HEK293 (cell line): ENCODE measurements at regions not wholly inside any gene's neighbourhood (a gene's known extent, or its start where the extent isn't known, plus 50 kb on each side); places are given as distances from the start of the nearest gene placed in this dataset.

Experiments
- CTCF ChIA-PET: fragments of 350-600 bp; formaldehyde crosslinking; extraction: SDS; loops from one replicate; lab custom pipeline; 2021; ENCODE audit warnings: antibody characterized with exemption; lab: Yijun Ruan, JAX
- POLR2A ChIA-PET: fragments of 300-600 bp; formaldehyde crosslinking; extraction: SDS; loops from one replicate; lab custom pipeline; 2020; ENCODE audit warnings: antibody characterized with exemption, inconsistent platforms; lab: Yijun Ruan, JAX
- H3K27ac ChIP-seq: fragments of 200-500 bp; sonication (Bioruptor generic); 2 replicates; pipeline ENCODE4 v1.5.1; 2014; ENCODE audit warnings: low read depth, low read length, control low read depth, inconsistent platforms; ENCODE audit errors: extremely low read depth
- H3K36me3 ChIP-seq, 2 experiments: fragments of 200-500 bp in 1 of 2; sonication (Bioruptor generic) in 1 of 2; 1 replicate in 1 of 2; 2 replicates in 1 of 2; pipeline ENCODE4 v1.5.1; 2014 to 2017; ENCODE audit warnings: inconsistent platforms in 2 of 2, low read length in 2 of 2; ENCODE audit not compliant: control insufficient read depth in 2 of 2, insufficient read depth in 1 of 2
- H3K4me1 ChIP-seq: fragments of 200-500 bp; sonication (Bioruptor generic); 2 replicates; pipeline ENCODE4 v1.5.1; 2014; ENCODE audit warnings: mild to moderate bottlenecking, low read length, inconsistent platforms; ENCODE audit not compliant: control insufficient read depth, insufficient read depth
- H3K4me3 ChIP-seq: 2 replicates; pipeline ENCODE4 v1.5.1; 2011; ENCODE audit warnings: low read depth, mild to moderate bottlenecking, control low read depth, low read length, moderate library complexity
- H3K9me3 ChIP-seq: fragments of 200-500 bp; sonication (Bioruptor generic); 2 replicates; pipeline ENCODE4 v1.5.1; 2014; ENCODE audit warnings: low read depth, low read length, inconsistent platforms; ENCODE audit not compliant: control insufficient read depth, insufficient read depth
- KLF7 ChIP-seq: fragments of 450-650 bp; formaldehyde crosslinking; IDR thresholded peaks from 2 replicates; pipeline ENCODE4 v1.5.1; 2016; ENCODE audit warnings: missing biosample characterization, missing genetic modification characterization, borderline replicate concordance
- PBX3 ChIP-seq: sonication (generic); formaldehyde crosslinking; IDR thresholded peaks from 2 replicates; pipeline ENCODE4 v1.8.1; 2022; ENCODE audit warnings: mild to moderate bottlenecking, moderate library complexity, missing genetic modification reagents
- PRDM6 ChIP-seq: fragments of 450-650 bp; formaldehyde crosslinking; IDR thresholded peaks from 2 replicates; pipeline ENCODE4 v1.5.1; 2017; ENCODE audit warnings: missing biosample characterization, missing genetic modification characterization
- YY1 ChIP-seq: fragments of 450-650 bp; formaldehyde crosslinking; IDR thresholded peaks from 2 replicates; pipeline ENCODE4 v1.5.1; 2018; ENCODE audit warnings: missing biosample characterization, missing genetic modification characterization
- ZNF121 ChIP-seq: fragments of 450-650 bp; formaldehyde crosslinking; IDR thresholded peaks from 2 replicates; pipeline ENCODE4 v1.5.1; 2016; ENCODE audit warnings: missing biosample characterization, missing genetic modification characterization
- ZNF19 ChIP-seq: fragments of 450-650 bp; formaldehyde crosslinking; IDR thresholded peaks from 2 replicates; pipeline ENCODE4; 2016; ENCODE audit warnings: missing biosample characterization, missing genetic modification characterization, low read depth
- ZNF518A ChIP-seq: fragments of 450-650 bp; formaldehyde crosslinking; conservative IDR thresholded peaks from 2 replicates; pipeline ENCODE4 v1.5.1; 2016; ENCODE audit warnings: low read depth, missing biosample characterization, missing genetic modification characterization
- ZNF548 ChIP-seq: fragments of 450-650 bp; formaldehyde crosslinking; IDR thresholded peaks from 2 replicates; pipeline ENCODE4 v1.5.1; 2016; ENCODE audit warnings: missing biosample characterization, missing genetic modification characterization
- ZNF555 ChIP-seq: fragments of 450-650 bp; formaldehyde crosslinking; conservative IDR thresholded peaks from 2 replicates; pipeline ENCODE4 v1.5.1; 2017; ENCODE audit warnings: missing biosample characterization, mild to moderate bottlenecking, missing genetic modification characterization, inconsistent platforms
- ZNF585B ChIP-seq: fragments of 450-650 bp; formaldehyde crosslinking; IDR thresholded peaks from 2 replicates; pipeline ENCODE4 v1.5.1; 2016; ENCODE audit warnings: missing biosample characterization, missing genetic modification characterization
- ZNF660 ChIP-seq: fragments of 450-650 bp; IDR thresholded peaks from 2 replicates; pipeline ENCODE4 v1.5.1; 2018; ENCODE audit warnings: missing biosample characterization, mild to moderate bottlenecking, missing genetic modification characterization
- ZNF701 ChIP-seq: fragments of 450-650 bp; formaldehyde crosslinking; IDR thresholded peaks from 2 replicates; pipeline ENCODE4 v1.5.1; 2016; ENCODE audit warnings: missing biosample characterization, missing genetic modification characterization
- ZNF704 ChIP-seq: fragments of 450-650 bp; formaldehyde crosslinking; IDR thresholded peaks from 2 replicates; pipeline ENCODE4 v1.5.1; 2016; ENCODE audit warnings: missing biosample characterization, missing genetic modification characterization
- ZNF792 ChIP-seq: fragments of 450-650 bp; formaldehyde crosslinking; IDR thresholded peaks from 2 replicates; pipeline ENCODE4 v1.5.1; 2016; ENCODE audit warnings: missing biosample characterization, missing genetic modification characterization
- ZNF843 ChIP-seq: fragments of 450-650 bp; formaldehyde crosslinking; IDR thresholded peaks from 2 replicates; pipeline ENCODE4 v1.5.1; 2016; ENCODE audit warnings: missing biosample characterization, missing genetic modification characterization
- TF ChIP-seq, protein P1 (sequence below): fragments of 450-650 bp; formaldehyde crosslinking; IDR thresholded peaks from 2 replicates; pipeline ENCODE4 v1.5.1; 2016; ENCODE audit warnings: missing biosample characterization, missing genetic modification characterization
- TF ChIP-seq, protein P2 (sequence below): fragments of 450-650 bp; formaldehyde crosslinking; IDR thresholded peaks from 2 replicates; pipeline ENCODE4 v1.5.1; 2017; ENCODE audit warnings: missing biosample characterization, missing genetic modification characterization

DNA sequence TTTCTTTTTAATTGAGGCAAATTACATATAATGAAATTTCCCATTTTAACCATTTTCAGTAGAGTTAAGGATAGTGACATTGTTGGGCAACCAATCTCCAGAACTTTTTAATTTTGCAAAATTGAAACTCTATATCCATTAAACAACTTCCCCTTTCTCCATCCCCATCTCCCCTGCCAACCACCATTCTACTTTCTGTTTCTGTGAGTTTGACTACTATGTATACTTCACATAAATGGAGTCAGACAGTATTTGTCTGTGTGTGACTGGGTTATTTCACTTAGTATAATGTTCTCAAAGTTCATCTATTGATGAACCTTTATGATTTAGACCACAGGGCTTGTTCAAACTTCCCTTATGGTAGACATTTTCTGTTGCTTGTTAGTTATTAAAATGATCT lies 364.5 kb upstream of the MAD2L1 start:
- no peak overlapping the region for H3K27ac ChIP-seq
- H3K4me1 ChIP-seq, result no peaks in the 10 kb centered on the region
- no peaks in the 10 kb centered on the region for H3K9me3 ChIP-seq
- ChIA-PET CTCF (no interaction called here), POLR2A (no interaction called here)
- no peaks in the 10 kb centered on the region for H3K36me3 ChIP-seq
- H3K4me3 ChIP-seq, result no peak overlapping the region
- TF ChIP-seq ZNF121 (no peak), PBX3 (no peak), ZNF518A (no peak), ZNF704 (tag by site-specific recombination) (no peak), PRDM6 (tag by site-specific recombination) (no peak), ZNF555 (tag by site-specific recombination) (no peak), ZNF792 (tag by site-specific recombination) (no peak), ZNF660 (no peak), YY1 (tag by site-specific recombination) (no peak), ZNF19 (no peak), ZNF548 (tag by site-specific recombination) (no peak)
- TF ChIP-seq, protein P1, sequence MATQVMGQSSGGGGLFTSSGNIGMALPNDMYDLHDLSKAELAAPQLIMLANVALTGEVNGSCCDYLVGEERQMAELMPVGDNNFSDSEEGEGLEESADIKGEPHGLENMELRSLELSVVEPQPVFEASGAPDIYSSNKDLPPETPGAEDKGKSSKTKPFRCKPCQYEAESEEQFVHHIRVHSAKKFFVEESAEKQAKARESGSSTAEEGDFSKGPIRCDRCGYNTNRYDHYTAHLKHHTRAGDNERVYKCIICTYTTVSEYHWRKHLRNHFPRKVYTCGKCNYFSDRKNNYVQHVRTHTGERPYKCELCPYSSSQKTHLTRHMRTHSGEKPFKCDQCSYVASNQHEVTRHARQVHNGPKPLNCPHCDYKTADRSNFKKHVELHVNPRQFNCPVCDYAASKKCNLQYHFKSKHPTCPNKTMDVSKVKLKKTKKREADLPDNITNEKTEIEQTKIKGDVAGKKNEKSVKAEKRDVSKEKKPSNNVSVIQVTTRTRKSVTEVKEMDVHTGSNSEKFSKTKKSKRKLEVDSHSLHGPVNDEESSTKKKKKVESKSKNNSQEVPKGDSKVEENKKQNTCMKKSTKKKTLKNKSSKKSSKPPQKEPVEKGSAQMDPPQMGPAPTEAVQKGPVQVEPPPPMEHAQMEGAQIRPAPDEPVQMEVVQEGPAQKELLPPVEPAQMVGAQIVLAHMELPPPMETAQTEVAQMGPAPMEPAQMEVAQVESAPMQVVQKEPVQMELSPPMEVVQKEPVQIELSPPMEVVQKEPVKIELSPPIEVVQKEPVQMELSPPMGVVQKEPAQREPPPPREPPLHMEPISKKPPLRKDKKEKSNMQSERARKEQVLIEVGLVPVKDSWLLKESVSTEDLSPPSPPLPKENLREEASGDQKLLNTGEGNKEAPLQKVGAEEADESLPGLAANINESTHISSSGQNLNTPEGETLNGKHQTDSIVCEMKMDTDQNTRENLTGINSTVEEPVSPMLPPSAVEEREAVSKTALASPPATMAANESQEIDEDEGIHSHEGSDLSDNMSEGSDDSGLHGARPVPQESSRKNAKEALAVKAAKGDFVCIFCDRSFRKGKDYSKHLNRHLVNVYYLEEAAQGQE (tag by site-specific recombination), result no peak

DNA sequence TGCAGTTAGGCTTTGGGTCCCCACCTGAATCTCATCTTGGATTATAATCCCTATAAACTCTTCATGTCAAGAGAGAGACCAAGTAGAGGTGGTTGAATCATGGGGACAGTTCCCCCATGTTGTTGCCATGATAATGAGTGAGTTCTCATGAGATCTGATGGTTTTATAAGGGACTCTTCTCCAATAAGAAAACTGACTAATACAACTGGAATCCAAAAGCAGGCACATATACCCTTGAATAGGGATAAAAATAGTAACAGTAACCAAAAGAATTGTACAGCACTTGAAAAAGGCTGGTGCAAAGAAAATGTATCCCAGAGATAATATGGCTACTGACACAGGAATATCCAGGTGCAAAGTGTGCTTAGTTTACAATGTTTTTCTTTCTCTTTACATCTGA lies 351.5 kb upstream of the MAD2L1 start:
- POLR2A ChIA-PET, result no interaction called here
- no peak for TF ChIP-seq ZNF843 (tag by site-specific recombination)
- TF ChIP-seq ZNF585B (tag by site-specific recombination), result no peak
- no peak for TF ChIP-seq KLF7 (tag by site-specific recombination)
- TF ChIP-seq, protein P2, sequence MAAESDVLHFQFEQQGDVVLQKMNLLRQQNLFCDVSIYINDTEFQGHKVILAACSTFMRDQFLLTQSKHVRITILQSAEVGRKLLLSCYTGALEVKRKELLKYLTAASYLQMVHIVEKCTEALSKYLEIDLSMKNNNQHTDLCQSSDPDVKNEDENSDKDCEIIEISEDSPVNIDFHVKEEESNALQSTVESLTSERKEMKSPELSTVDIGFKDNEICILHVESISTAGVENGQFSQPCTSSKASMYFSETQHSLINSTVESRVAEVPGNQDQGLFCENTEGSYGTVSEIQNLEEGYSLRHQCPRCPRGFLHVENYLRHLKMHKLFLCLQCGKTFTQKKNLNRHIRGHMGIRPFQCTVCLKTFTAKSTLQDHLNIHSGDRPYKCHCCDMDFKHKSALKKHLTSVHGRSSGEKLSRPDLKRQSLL (tag by site-specific recombination), result no peak
- no peak for TF ChIP-seq ZNF701 (tag by site-specific recombination)
- TF ChIP-seq ZNF518A, result no peak

More for the DNA sequence above, 351.5 kb upstream of the MAD2L1 start:
- H3K4me1 ChIP-seq, result no peaks in the 10 kb centered on the region
- H3K27ac ChIP-seq, result no peak overlapping the region
- CTCF ChIA-PET, result no interaction called here
- no peaks in the 10 kb centered on the region for H3K9me3 ChIP-seq
- H3K4me3 ChIP-seq, result no peak overlapping the region
- no peaks in the 10 kb centered on the region for H3K36me3 ChIP-seq
